ENCODE measurements at regions not wholly inside any gene's neighbourhood (a gene's known extent, or its start where the extent isn't known, plus 50 kb on each side); places are given as distances from the start of the nearest gene placed in this dataset.

DNA sequence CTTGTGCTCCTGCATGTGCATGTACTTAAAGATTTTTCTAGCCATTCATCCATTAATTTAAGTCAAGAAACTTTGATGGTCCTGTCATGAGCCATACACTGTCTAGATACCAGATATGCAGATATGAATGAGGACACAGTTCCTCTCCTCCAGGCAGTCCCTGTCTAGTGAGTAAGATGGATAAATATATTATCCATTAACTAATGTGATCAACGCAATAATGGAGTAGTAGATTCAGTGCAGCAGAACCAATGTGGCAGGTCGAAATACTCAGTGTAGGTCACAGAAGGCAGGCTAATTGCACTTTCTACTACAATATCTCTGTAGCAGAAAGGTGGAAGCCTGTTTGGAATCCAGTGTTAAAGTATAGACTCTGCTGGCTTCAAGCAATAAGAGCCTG is 112.5 kb downstream of the PCDH7 start:
- Histone ChIP-seq H3K27me3 (no peaks in the 10 kb centered on the region), H3K27ac (no peak overlapping the region), H3K9me3 (no peaks in the 10 kb centered on the region), H3K4me1 (no peaks in the 10 kb centered on the region), H3K36me3 (no peaks in the 10 kb centered on the region), H3K4me3 (no peak overlapping the region)
- DNase-seq (no peak), ATAC-seq (no peak)
- intact Hi-C loops (cut with DNase I) = no loop called here
- TF ChIP-seq, protein P1, sequence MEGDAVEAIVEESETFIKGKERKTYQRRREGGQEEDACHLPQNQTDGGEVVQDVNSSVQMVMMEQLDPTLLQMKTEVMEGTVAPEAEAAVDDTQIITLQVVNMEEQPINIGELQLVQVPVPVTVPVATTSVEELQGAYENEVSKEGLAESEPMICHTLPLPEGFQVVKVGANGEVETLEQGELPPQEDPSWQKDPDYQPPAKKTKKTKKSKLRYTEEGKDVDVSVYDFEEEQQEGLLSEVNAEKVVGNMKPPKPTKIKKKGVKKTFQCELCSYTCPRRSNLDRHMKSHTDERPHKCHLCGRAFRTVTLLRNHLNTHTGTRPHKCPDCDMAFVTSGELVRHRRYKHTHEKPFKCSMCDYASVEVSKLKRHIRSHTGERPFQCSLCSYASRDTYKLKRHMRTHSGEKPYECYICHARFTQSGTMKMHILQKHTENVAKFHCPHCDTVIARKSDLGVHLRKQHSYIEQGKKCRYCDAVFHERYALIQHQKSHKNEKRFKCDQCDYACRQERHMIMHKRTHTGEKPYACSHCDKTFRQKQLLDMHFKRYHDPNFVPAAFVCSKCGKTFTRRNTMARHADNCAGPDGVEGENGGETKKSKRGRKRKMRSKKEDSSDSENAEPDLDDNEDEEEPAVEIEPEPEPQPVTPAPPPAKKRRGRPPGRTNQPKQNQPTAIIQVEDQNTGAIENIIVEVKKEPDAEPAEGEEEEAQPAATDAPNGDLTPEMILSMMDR (IDR thresholded peaks at IDR 0.05) = no peak

DNA sequence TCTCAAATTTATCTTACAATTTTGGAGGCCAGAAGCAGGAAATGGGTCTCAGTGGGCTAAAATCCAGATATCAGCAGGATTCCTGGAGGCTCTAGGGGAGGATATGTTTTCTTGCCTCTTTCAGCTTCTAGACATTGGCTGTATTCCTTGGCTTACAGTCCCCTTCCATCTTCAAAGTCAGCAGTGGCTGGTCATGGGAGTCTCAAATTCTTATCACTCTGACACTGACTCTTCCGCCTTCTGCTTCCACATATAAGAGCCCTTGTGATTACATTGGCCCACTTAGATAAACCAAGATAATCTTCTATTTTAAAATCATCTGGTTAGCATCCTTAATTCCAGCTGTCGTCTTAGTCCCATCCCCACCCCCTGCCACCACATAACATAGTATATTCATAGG is 113.0 kb downstream of the PCDH7 start:
- Histone ChIP-seq H3K4me1 (no peaks in the 10 kb centered on the region), H3K27ac (no peak overlapping the region), H3K27me3 (no peaks in the 10 kb centered on the region), H3K36me3 (no peaks in the 10 kb centered on the region), H3K9me3 (no peaks in the 10 kb centered on the region), H3K4me3 (no peak overlapping the region)
- no peak for DNase-seq
- intact Hi-C loops (cut with DNase I) = no loop called here
- no peak for ATAC-seq
- TF ChIP-seq, protein P1 (IDR thresholded peaks at IDR 0.05) = no peak

GRCh38 chr4:30835044-30835443 is 114.9 kb downstream of the PCDH7 start:
- Histone ChIP-seq H3K4me3 (no peak overlapping the region), H3K27me3 (no peaks in the 10 kb centered on the region), H3K27ac (no peak overlapping the region), H3K9me3 (no peaks in the 10 kb centered on the region), H3K4me1 (no peaks in the 10 kb centered on the region), H3K36me3 (no peaks in the 10 kb centered on the region)
- intact Hi-C loops (cut with DNase I) = no loop called here
- TF ChIP-seq, protein P1 (IDR thresholded peaks at IDR 0.05) = no peak
- ATAC-seq = no peak
- DNase-seq = no peak

DNA sequence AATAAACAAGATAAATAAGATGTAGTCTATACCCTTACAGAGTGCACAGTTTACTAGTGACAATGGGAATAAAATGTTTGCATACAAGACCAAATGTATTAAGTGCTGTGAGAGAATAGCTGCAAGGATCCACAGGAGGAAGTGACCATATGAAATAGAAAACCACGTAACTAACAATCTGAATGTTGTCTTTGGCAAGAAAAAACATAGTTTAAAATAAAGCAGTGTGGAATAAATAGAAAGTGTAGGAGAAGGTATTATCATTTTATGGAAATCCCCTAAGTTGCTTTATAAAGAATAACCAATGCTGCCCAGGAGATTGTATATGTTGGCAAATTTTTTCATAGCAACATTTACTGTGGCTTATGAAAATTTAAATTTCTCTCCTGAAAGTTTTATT is 116.1 kb downstream of the PCDH7 start:
- intact Hi-C loops (cut with DNase I) = no loop called here
- Histone ChIP-seq H3K4me1 (no peaks in the 10 kb centered on the region), H3K27me3 (no peaks in the 10 kb centered on the region), H3K36me3 (no peaks in the 10 kb centered on the region), H3K9me3 (no peaks in the 10 kb centered on the region), H3K27ac (no peak overlapping the region), H3K4me3 (no peak overlapping the region)
- DNase-seq (no peak), ATAC-seq (no peak)
- TF ChIP-seq, protein P1 (IDR thresholded peaks at IDR 0.05) = no peak

DNA sequence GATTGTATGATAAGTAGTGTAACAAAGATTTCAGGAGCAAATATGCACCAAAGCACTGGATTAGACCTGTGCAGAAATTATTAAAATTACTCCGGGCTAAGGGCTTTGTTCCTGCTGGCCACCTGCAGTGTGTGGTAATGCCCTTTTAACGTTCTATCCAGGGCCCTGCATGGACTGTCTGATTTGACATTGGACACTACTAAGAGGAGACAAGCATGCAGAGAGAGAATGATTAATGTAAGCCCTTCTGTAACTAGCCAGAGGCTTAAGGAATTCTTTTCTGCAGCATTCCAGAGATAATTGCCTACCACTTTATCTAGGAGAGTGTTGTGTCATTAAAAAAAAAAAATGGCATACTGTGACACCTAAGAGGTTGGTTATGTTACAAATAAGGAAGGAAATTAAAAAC is 117.0 kb downstream of the PCDH7 start:
- intact Hi-C loops (cut with DNase I) = no loop called here
- no peak for DNase-seq
- Histone ChIP-seq H3K27me3 (no peaks in the 10 kb centered on the region), H3K4me3 (no peak overlapping the region), H3K4me1 (no peaks in the 10 kb centered on the region), H3K27ac (no peak overlapping the region), H3K36me3 (no peaks in the 10 kb centered on the region), H3K9me3 (no peaks in the 10 kb centered on the region)
- no peak for ATAC-seq
- TF ChIP-seq, protein P1 (IDR thresholded peaks at IDR 0.05) = no peak

DNA sequence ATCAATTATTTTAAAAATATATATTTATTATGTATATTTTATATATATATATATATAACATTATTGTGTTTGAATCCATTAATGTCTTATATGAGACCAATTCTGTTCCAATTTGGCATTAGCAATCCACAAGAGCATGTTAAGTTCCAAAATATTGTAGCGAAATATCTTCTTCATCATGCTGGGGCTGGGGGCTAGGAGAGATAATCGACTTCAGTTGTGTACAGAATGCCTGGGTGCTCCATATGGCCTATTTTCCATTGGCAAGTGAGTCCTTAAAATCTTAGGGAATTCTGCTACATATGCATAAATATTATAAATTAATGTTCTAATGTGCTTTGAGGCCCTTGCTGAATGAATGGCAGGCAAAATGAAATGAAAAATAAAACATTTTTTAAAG is 117.7 kb downstream of the PCDH7 start:
- no peak overlapping the region for H3K27ac ChIP-seq
- H3K4me1 ChIP-seq = no peaks in the 10 kb centered on the region
- H3K9me3 ChIP-seq = no peaks in the 10 kb centered on the region
- DNase-seq (no peak), ATAC-seq (no peak)
- intact Hi-C loops (cut with DNase I) = no loop called here
- H3K27me3 ChIP-seq = no peaks in the 10 kb centered on the region
- no peak overlapping the region for H3K4me3 ChIP-seq
- TF ChIP-seq, protein P1 (IDR thresholded peaks at IDR 0.05) = no peak
- H3K36me3 ChIP-seq = no peaks in the 10 kb centered on the region
